HG02852 (cell line): ENCODE measurements at regions not wholly inside any gene's neighbourhood (a gene's known extent, or its start where the extent isn't known, plus 50 kb on each side); places are given as distances from the start of the nearest gene placed in this dataset.
A peak's percentile ranks its signal among the peaks of the same experiment; 100 is the strongest.

Experiments
- ATAC-seq: cut with Tn5 transposase; IDR thresholded peaks from one replicate; pipeline ENCODE4 v1.9.1; 2021; ENCODE audit warnings: mild to moderate bottlenecking, moderate library complexity; ENCODE audit not compliant: unreplicated experiment

DNA sequence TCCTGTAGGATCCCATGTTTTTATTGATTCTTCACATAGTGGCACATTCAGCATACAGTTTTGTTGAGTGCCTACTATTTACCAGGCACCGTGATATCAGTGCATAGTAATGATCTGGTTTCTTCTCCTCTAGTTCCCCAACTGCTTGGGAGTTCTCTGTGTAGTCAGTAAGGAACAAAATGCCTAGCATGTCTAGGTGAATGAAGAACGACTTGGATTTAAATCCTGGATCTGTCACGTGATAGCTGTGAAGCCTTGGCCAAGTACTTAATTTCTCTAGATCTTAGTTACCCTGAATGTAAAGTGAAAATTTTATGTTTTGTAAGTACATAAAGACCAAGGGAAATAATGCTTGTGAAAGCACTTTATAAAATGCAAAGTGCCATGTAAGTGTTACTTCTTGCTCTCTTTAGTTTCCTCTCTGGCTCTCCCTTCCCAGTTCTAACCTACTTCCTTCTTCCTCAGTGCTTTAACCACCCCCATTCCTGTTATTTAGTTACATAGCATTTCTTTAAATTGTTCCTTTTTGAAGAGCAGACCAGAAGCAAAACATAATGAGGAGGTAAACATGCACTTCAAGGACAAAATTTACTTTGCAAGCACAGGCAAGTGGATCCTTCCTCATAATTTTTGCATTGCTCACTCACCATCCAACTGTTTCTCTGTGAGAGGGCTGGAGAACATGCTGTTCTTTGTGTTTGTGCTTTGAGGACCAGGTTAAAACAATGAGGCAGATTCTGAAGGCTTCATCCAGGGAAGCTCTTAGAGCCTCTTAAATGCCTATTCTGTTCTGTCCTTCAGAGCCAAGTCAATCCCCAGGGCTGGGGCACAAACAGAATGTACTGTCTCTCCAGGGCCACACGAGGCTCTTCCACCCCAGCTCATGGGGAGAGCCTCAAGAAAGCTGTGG is 353.9 kb upstream of the TENM4 start:
- no peak for ATAC-seq

DNA sequence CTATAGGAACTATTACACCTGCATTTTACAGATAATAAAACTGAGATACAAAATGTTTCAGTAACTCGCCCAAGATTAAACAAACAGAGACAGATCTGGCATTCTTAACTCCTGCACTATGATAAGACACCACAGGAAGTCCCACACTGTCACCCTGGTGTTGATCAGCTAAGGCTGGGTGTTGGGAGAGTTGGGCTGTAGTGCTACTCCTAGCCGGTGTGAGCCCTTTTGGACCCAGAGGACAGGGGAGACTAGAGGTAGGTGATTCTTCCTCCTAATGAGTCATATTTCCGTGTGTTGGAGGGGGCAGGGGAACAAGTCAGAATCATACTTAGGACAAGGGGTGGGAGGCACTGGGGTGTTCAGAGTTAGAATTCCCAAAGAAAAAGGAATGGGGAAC is 353.2 kb upstream of the TENM4 start:
- ATAC-seq: no peak

DNA sequence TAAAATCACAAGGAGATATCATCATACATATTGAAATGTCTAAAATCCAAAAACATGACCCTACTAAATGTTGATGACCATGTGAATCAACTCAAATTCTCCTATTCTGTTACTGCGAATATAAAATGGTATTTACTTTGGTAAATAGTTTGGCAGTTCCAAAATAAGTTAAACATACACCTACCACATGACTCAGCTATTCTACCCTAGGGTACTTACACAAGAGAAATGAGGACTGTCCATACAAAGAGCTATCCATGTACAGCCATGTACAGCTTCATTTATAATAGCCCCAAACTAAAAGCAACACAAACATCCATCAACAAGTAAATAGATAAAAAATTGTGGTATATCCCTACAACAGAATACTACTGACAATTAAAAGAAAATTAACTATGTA is 346.1 kb upstream of the TENM4 start:
- no peak for ATAC-seq

DNA sequence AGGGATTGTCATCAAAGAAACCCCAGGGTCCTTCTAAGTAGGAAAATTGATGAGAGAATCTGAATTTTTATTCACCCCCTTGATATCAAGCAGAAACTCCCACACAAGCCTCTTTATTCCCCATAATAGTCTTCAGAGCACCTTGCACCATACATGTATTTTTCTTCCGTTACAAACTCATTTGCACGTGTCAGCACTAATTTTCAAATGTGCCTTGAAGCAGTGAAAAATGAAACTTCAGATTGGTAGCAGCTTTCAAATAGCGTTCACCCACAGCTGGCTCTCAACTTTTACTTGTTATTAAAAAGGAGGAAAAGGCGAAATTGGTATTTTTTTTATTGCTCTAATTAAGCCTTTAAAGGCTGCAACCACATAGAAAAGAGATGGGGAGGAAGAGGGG is 343.0 kb upstream of the TENM4 start:
- ATAC-seq: no peak

DNA sequence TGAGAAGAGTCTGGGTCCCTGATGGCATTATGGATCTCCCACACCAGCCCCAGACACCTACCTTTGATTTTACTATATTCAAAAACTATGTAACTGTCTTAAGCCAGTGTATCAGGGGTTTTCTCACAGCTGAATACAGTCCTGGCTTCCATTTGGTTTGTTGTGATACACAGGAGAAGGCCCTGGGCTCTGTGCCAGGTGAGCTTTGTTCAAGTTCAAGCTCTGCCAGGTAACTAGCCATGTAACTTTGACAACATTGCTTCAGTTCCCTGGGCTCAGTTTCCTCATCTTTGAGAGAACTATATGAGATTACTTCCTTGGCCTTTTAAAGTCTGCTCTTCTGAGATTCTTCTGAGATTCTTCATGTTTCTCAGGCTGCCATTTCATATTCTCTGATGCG is 327.5 kb upstream of the TENM4 start:
- no peak for ATAC-seq

DNA sequence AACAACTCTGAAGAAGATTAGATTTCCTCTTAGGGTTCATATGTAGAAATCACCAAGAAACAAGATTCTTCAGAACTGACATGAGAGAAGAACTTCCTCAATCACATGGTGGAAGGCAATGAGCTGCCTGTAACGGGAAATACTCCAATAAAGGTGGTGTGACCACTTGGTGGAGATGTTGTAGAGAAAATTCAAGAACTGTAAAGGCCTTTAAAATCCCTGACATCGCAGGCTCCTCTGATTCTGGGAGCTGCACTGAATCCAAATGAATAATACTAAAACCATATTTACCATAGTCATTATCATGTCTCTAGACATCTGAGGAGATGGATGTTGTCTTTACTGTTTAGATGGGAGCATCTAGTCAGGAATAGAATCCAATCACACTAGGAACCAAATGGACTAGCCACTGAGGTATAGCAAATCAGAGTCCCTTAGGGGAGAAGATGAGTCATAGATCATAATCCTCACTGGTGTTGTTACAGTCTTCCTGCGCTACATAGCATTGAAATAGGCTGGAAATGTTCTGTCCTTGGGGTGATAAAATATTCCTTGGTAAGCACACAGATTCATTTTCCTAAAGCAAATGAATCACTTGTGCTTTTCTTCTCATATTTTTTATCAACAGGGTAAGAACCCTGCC is 321.6 kb upstream of the TENM4 start:
- ATAC-seq: no peak

DNA sequence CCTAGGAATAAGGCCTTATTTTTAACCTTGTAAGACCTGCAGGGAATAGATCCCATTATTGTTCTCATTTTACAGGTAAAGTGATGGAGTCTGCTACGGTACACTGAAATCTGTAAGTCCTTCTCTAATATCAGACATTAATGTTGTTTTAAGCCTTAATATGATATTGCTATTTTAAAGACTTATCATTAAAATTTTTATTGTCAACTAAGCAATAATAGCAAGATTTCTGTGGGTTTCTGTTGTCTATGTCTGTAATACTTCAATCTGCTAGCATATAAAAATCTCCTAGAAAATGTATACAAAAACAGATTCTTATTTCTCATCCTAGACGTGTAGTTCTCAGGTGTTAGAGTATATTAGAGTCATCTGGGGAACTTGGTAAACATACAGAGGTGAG is 317.5 kb upstream of the TENM4 start:
- ATAC-seq: no peak

DNA sequence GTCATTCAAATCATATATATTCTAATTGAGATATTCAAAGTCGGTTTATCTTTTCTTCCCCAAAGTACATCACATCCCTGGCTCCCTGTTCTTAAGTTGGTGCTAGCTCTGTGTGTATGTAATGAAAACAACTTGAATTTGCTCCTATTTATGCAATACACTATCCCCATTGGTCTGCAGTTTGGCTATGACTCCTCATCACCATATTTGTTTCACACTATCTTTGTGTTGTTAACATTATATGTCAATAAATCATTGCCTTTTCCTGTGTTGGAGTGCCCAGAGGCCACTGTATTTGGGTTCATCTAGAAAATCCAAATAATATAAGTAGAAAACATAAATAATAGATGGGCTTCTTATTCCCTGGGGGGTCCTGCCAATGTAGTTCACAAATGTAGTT is 306.6 kb upstream of the TENM4 start:
- no peak for ATAC-seq

DNA sequence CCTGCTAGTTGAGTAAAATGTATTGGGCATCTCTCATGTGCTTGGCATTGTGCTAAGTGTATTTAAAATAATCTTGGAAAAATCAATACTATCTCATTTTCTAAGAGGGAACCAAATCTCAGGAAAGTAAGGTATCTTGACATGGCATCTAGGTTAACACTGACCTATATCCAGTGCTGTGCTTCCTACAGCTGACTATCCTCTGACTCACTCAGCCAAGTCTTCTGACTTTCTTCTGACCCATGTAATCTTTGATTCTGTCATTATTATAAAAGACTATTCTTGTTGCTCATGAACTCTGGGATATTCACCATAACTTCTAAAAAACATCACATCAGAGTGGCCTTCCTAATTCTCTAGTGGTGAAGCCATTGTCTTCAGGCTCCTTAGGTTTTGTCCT is 304.1 kb upstream of the TENM4 start:
- no peak for ATAC-seq

DNA sequence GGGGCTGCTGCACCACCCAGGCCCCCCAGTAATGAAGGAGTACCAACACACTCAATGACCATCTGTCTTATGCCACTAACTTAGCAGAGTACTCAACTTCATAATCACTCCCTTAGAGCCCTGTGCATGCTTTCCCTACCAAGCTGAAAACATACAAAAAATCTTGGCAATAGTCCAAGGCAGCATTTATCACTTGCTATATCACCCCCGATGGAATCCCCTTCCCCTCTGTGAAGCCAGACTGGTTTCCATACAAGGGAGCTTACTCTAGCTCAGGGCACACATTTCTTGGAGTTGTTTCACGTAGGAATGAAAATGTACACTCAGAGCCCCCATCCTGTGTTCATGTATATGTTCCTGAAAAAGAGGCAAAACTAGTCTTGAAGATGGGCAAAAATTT is 301.3 kb upstream of the TENM4 start:
- no peak for ATAC-seq

DNA sequence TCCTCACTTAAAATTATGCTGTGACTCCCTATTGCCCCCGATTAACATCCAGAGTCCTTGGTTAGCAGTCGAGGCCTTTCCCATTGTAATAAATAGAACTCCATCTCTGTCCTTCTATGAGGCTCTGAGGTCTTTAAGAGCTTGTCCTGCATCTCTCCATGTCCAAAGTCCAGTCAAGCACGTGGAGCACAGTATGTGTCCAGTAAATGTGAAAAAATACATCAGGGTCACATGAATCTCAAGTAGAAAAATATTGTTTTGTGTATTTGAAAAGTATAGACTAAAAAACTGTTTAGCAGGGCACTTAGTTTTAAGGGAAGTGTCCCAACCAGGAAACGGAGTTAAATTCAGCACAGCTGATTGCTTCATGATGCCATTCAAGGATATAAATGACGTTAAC is 298.8 kb upstream of the TENM4 start:
- ATAC-seq: no peak

DNA sequence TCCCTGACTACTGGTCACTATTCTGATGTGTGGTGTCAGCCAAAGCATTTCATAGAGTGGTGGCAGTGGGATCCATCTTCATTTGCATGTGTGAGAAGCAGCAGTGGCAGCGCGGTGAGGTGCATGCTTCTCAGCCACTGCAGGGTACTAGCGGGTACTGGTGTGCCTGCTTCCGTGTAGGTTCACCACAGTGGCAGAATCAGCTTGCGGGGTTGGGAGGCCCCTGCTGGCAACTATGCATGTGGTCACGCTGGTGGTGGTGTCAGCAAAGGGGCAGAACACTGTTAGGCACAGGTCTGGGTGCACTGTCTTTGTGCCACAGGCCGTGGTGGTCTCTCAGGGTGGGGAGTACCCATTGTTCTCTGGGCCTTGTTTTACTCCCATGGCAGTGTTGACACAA is 286.4 kb upstream of the TENM4 start:
- ATAC-seq: no peak

DNA sequence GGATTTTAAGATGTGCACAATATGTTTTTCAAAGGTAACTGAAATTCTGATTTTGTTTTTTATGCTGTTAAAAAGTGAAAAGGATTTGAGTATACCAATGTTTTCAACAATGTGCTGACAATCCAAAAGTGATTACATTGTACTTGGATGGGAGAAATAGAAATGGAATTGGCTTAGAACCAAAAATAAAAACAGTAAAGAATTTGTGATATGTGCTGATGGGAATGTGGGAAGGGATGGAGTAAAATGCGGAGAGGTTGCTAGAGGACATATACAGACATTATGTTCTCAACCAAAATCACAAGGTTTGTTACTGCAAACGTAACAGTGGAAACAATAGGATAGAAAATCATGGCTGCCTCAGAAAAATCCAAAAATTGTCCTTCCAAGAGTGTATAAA is 279.3 kb upstream of the TENM4 start:
- no peak for ATAC-seq

DNA sequence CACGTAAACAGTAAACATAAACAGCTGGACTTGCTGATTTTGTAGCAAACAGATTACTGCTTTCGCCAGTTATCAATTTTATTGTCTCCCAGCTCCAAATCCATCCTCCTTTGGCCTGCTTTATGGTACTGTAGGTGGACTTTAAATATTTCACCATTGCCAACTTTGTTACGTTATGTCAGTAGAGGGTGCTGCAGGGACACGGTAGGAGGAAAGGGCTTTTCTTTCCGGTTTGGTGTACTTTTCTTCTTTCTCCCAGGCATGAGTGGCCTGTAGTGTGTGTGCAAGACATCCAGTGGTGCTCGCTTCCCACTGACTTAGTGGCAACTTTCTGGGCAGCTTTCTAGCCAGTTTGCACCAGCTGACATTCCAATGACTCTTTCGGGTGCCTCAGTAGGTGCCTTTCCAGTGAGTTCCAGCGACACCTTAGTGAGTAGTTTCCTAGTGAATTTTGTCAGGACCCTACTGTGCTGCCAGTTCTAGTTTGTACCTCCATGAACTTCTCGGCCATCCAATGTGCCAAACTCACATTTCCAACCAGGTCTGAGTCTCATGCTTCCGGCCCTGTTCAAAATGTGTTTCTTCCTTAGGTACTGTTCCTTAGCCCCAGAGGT is 267.6 kb upstream of the TENM4 start:
- ATAC-seq: peak; percentile 71

DNA sequence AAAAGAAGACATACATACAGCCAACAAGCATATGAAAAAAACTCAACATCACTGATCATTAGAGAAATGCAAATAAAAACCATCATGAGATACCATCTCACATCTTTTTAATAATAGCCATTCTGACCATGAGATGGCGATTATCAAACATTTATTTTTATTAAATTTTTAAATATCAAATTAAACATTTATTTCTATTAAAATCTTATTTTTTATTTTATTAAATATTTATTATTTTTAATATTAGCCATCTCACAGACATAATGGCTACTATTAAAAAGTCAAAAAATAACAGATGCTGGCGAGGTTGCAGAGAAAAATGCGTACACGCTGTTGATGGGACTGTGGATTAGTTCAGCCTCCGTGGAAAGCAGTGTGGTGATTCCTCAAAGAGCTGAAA is 264.8 kb upstream of the TENM4 start:
- ATAC-seq: no peak

DNA sequence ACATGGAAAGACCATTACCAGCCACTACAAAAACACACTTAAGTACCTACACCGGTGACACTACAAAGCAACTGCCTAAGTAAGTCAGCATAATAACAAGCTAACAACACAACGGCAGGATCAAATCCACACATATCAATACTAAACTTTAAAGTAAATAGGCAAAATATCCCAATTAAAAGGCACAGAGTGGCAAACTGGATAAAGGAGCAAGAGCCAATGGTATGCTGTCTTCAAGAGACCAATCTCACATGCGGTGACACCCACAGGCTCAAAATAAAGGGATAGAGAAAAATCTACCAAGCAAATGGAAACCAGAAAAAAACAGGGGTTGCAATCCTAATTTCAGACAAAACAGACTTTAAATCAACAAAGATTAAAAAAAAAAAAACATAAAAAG is 261.5 kb upstream of the TENM4 start:
- ATAC-seq: no peak

DNA sequence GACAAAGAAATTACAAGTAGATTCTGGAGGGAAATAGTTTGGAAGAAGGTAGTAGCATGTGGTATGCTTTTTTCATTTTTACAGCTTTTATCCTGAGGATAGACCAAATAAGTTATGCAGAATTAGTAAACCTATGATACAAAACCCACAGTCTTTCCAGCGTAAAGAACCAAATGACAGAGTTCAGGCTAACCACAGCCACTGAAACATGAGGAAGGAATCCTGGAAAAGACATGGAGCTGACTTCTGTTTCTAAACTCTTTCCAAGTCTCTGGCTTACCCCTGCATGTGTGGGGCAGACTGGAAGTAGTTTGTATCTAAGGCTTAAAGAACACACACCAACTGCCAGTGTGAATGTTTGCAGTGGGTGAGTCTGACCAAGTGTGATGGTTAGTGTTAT is 258.4 kb upstream of the TENM4 start:
- ATAC-seq: no peak

DNA sequence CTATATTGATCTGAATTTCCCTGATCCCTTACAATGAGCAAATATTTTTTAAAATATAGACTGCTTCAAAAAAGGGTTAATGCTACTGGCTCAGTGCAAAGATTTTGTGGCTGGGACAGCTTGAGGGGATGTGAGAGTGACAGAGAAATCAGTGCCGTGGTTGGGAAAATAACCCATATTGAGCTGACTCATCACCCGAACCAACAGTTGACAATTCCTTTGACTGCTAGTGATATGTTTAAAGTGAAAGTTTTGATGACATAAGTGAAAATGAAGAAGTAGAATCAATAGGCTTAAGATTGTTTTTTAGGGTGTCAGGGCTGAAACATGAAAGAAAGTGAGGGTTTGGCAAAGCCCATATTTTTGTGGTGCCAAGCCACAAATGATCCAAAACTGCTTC is 257.1 kb upstream of the TENM4 start:
- peak; percentile 73 for ATAC-seq

DNA sequence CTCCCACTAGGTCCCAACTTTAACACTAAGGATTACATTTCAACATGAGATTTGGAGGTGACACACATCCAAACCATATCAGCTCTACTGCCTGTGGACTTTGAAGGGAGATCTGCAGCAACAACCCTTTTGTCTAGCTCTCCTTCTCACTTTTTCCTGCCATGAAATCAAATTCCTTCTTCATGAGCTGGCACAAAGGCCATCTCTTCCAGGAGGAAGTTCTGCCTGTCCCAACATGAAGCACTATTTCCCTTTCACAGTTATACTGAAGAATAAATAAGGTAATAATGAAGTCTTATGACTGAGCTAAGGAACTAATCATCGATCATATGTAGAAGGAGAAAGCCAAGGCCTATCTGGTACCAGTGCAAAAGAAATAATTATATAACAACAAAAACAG is 253.5 kb upstream of the TENM4 start:
- ATAC-seq: no peak

DNA sequence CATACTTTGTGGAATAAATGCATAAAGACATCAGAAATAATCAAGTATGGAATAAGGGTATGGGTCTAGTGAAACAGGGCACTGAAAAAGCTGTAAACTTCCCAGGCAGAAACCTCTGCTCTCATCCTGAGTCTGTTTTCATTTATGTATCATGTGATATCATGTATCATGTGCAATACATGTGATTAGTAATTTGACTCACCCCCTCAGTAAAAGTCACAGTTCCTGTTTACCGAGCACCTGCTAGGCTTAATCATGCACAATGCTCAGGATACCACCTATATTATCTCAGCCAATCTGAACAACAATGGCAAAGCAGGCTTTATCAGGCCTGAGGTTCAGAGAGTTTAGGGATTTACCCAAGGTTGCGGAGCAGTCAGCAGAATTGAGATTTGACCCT is 250.6 kb upstream of the TENM4 start:
- ATAC-seq: no peak

DNA sequence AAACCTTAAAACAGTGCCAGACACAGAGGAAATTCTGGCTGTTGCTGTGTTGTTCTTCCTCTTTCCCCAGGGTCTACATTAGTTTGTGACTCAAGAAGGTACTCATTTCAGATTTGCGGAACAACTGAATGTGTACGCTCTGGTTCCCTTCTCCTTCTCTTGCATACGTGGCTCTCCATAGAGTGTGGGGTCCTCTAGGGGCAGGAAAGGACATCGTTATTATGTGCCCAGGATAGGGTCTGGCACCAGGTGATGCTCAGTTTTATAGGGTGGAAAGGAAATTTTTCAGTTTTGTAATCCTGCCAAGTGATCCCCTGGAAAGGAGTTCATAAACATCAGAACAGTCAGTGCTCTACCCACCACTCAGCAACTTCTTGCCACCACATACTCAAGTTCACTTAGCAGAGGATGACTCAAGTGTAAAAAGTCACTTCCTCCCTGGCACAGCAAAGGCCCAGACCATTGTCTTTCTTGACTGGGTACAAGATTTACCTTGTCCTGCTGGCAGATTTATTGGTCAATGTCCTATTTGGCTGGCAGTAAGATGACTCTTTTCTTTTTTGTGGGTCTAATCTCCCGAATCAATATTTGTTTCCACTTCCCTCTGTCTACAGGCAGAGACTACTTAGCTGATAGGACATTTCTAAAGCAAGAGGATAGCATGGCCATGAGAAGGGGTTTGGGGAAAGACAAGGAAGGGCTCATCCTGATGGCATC is 246.0 kb upstream of the TENM4 start:
- no peak for ATAC-seq

DNA sequence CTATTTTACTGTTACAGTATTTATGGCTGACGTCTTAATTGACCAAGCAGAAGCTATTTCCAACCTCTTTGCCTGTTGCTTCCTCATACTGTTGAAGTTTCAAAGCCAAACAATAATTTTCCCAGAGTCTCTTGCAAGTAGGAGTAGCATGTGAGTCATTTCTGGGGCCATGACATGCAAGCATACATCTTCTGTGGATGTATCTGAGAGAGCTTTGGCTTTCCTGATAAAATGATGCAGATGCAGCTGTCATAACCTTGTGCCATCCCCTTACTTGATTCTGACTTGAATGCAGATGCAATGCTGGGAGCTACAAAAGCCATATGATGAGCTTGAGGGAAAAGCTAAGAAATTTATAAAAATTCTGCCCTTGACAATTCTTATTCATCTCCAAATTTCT is 243.1 kb upstream of the TENM4 start:
- no peak for ATAC-seq
